HG02981 (cell line): ENCODE measurements at regions not wholly inside any gene's neighbourhood (a gene's known extent, or its start where the extent isn't known, plus 50 kb on each side); places are given as distances from the start of the nearest gene placed in this dataset.

Source experiments
- ATAC-seq: cut with Tn5 transposase; IDR thresholded peaks from one replicate; pipeline ENCODE4 v1.9.1; 2021; ENCODE audit warnings: mild to moderate bottlenecking, moderate library complexity; ENCODE audit not compliant: unreplicated experiment

GRCh38 chr14:98602983-98603382 lies 669.0 kb downstream of the BCL11B start:
- no peak for ATAC-seq

DNA sequence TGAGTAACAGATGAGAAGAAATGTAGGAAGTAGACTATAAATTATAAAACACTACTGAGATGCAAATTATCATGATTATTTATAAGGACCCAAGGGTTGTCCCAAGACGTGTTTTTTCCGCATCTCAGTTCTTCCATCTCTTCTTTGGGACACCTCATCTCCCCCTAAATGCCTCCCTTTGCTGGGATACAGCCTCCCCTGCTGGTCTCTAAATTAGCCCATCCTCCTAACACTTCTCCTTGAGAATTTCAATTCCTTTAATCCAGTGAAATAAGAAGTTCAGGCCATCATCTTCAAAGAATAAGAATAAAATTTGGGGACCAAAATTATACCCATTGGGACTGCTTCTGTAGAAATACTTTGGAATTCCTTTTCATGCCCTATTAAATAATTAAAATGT lies 667.0 kb downstream of the BCL11B start:
- no peak for ATAC-seq

DNA sequence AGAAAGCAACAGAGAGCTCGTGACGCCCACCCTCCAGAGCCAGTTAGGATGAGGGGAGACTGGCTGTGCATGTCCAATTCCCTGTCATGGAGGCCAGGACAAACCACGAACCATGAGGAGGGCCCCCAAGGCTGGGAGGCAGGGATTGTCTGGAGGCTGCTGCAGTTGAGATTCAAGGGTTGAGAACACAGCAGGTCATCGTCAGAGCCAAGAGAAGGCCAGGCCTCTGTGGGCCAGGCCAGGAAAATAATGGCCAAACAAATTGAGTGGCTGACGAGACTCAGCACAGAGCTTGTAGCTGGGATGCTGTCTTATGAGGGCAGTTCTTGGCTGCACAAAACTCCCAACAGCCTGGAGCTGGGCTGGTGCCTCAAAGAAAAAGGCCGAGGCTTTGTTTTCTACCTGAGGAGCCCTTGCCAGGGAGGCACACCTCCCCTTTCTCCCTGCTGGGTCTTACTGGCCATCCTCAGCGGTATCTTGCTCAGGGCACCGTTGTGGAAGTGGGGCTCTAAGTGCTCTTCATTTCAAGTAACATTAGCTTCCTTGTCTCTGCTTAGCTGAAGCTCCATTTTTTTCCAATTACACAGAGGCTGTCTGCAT lies 665.9 kb downstream of the BCL11B start:
- no peak for ATAC-seq

- no peak for ATAC-seq
Measured at GRCh38 chr14:98606816-98607215, 665.2 kb downstream of the BCL11B start.

DNA sequence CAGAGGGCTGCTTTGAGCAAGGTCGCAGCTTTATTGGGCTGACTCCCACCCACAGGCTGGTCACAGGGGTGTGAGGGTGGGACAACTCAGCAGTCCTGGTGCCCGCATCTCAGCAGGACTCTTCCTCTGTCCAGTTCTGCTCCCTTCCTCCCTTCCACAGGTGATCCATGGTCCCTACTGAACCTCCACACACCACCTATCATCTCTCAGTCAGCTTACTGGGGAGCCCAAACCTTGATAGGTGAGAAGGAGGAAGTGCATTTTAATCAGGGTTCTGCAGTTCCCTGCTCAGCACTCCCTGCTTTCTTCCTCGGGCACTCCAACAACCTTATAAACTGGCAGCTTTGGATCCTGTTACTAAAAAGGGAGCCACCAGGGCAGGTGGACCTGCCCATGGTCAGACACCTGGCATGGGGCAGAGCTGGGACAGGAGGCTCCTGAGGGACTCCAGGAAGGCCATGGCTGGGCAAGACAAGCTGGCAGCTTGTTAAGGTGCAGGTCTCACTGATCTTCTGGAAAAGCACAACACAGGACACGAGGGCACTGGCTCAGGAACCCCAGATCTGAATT lies 664.6 kb downstream of the BCL11B start:
- no peak for ATAC-seq

DNA sequence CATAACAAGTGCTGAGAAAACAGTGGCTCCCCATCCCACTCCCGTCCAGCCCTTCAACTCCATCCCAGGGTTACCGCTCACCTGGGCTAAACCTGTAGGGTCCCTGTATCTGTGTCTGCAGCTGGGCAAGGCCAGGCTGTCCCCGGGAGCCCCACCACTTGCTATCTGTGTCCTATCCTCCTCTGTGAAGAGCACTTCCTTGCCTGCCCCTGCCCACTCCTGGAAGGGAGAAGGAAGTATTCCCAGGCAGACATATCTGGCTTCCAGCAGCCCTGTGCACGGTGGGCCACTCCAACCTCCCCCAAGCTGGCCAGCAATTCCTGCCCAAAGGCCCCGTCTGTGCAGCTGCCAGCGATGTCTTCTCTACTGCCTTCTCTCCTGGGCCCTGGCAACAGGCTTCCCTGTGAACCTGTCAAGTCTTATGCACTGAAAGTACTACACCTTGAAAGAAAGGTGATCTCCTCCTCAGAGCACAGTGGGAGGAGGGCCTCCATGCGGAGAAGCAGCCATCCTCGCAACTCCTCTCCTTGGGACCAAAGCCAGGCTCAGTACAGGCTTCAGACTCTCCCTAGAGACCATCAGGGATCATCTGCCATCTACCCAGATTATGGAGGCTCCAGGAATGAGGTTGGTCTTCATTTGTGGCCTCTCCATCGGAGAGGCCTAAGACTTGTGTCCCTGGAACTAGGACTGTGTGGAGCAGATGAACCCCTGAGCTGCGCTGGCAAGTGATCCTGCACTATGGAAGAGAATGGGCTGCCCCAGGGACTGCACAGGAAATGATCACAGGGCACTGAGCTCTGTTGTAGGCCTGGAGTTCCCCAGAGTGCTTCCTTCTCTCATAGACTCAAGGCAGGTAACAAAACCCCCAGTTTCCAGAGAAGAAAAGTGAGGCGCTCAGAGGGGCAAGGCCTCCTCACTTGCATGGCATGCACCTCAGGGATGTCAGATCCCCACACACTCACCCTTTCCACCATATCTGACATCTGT lies 663.6 kb downstream of the BCL11B start:
- no peak for ATAC-seq

- no peak for ATAC-seq
Measured at GRCh38 chr14:98612434-98613200, 659.4 kb downstream of the BCL11B start.

GRCh38 chr14:98614741-98615140 lies 657.3 kb downstream of the BCL11B start:
- no peak for ATAC-seq

- ATAC-seq, result no peak
Measured at GRCh38 chr14:98622208-98623051, 649.6 kb downstream of the BCL11B start.

- ATAC-seq, result no peak
Measured at GRCh38 chr14:98623788-98624415, 648.1 kb downstream of the BCL11B start.

GRCh38 chr14:98633380-98633779 lies 638.6 kb downstream of the BCL11B start:
- no peak for ATAC-seq

DNA sequence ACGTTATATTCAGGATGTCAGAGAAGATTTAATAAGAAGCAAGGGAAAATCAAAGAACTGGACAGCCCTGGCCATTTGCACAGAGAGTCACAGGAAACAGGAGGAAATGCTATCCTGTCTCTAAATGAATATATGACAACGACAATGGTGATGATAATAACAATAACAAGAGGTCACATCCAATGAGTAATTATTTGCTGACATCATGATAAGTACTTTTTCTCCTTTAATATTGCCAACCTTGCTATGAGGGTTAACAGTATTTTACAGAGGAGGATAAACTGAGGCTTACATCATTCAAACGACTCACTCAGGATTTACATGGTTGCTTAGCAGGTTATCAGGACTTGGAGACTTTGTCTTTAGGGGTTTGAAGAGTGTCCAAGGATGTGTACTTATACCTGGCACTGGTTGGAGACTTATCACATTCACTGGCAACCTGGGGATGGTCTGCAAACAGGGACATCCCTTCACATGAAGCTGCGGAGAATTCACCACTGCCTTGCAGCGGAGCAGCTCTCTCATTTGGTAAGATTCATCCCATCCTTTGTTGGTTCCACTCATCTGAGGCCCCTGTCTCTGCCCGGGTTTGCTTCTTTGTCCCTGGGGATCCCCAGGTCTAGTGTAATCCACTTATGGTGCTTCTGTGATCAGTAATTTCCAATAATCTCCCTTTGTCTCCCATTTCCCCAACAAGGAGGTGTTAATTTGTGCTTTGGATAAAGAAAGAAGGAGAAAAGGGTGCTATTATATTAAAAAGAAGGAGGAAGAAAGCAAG lies 637.8 kb downstream of the BCL11B start:
- no peak for ATAC-seq

DNA sequence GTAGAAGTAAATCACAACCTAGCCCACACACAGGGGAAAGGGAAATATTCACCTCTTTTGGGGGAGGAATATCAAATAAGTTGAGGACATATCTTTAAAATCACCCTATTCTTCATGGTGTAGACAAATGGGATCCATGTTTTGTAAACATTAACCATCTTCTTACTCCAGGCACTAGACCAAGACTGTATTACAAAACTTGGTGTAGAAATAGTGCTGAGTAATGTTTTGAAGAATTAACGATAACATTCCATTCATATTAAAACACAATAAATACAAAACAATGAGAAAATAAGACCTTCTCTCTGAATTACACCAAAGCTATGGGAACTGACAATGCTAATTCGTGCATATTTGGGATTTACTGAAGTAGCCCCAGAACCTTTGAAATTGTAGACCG lies 633.6 kb downstream of the BCL11B start:
- ATAC-seq, result no peak

- ATAC-seq, result no peak
Measured at GRCh38 chr14:98647754-98648153, 624.2 kb downstream of the BCL11B start.

- ATAC-seq, result no peak
Measured at GRCh38 chr14:98651037-98651436, 621.0 kb downstream of the BCL11B start.

DNA sequence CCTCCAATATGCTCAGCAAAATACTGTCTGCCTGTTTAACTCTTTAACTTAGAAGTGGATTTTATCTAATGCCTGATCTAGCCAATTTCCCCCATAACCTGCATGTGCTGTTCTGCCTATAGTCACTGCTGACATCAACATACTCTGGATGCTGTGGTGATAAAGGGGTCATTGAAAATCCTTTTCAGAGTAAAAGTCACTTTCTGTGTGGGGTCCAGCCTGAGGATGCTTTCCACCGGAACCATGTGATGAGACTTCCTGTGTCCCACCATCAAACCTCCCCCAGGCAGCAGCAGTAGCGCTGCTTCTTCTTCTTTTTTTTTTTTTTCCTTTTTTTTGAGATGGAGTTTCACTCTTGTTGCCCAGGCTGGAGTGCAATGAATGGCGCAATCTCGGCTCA lies 607.0 kb downstream of the BCL11B start:
- ATAC-seq, result no peak

- no peak for ATAC-seq
Measured at GRCh38 chr14:98666545-98666944, 605.5 kb downstream of the BCL11B start.

- no peak for ATAC-seq
Measured at GRCh38 chr14:98682033-98682432, 590.0 kb downstream of the BCL11B start.

DNA sequence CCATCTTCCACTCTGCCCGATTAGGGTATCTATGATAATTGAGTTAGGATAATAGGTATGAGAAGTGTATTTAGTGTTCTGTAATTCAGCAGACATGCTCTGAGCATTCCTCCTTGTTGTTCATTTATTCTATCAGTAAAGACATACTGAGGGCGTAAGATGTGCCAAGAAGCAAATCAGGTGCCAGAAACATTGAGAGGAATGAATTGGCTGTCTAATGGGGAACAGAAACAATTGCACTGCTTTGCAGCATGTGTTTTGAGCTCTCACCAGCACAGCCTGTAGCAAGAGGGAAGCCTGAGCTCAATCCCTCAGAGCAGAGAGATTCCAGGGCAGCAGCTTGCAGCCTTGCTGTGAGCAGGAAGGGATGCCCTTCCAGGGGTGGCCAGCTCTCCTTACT lies 589.3 kb downstream of the BCL11B start:
- no peak for ATAC-seq
